Uterus (tissue), 2 donors: ENCODE measurements at regions not wholly inside any gene's neighbourhood (a gene's known extent, or its start where the extent isn't known, plus 50 kb on each side); places are given as distances from the start of the nearest gene placed in this dataset.

ENCODE experiments used
- POLR2A ChIP-seq, 2 donors: fragments of 450-650 bp; IDR thresholded peaks; one replicate each; pipeline ENCODE4 v1.6.1; 2016; ENCODE audit warnings: antibody characterized with exemption in 2 of 2, mild to moderate bottlenecking in 1 of 2, moderate library complexity in 1 of 2
- TF ChIP-seq, protein P1 (sequence below), 4 experiments: fragments of 200-600 bp in 2 of 4; fragments of 450-650 bp in 2 of 4; sonication (generic) in 2 of 4; IDR thresholded peaks; one replicate each; pipeline ENCODE4 v1.5.1; 2016 to 2019; ENCODE audit warnings: antibody characterized with exemption in 4 of 4, mild to moderate bottlenecking in 2 of 4, moderate library complexity in 1 of 4

DNA sequence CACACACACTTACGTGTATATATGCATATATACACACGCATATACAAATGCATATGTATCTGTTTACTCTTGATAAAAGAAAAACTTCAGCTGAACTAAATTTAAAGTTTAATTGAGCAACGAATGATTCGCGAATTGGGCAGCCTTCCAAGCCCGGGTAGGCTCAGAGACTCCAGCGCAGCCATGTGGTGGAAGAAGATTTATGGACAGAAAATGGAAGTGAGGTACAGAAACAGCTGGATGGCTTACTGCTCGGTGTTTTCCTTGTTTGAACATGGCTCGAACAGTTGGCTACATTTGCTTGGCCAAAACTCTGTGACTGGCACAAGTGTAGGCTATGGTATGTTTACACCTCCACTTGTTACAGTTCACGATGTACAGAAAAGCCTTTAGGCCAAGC is 239.3 kb upstream of the PRDM9 start:
- TF ChIP-seq, protein P1, sequence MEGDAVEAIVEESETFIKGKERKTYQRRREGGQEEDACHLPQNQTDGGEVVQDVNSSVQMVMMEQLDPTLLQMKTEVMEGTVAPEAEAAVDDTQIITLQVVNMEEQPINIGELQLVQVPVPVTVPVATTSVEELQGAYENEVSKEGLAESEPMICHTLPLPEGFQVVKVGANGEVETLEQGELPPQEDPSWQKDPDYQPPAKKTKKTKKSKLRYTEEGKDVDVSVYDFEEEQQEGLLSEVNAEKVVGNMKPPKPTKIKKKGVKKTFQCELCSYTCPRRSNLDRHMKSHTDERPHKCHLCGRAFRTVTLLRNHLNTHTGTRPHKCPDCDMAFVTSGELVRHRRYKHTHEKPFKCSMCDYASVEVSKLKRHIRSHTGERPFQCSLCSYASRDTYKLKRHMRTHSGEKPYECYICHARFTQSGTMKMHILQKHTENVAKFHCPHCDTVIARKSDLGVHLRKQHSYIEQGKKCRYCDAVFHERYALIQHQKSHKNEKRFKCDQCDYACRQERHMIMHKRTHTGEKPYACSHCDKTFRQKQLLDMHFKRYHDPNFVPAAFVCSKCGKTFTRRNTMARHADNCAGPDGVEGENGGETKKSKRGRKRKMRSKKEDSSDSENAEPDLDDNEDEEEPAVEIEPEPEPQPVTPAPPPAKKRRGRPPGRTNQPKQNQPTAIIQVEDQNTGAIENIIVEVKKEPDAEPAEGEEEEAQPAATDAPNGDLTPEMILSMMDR (IDR thresholded peaks at IDR 0.05): no peak
- no peak for TF ChIP-seq POLR2A (IDR thresholded peaks at IDR 0.05)
